SK-N-MC (cell line): ENCODE measurements at regions not wholly inside any gene's neighbourhood (a gene's known extent, or its start where the extent isn't known, plus 50 kb on each side); places are given as distances from the start of the nearest gene placed in this dataset.

Source experiments
- DNase-seq: peaks from one replicate; pipeline ENCODE4 v3.0.0-alpha.2; 2011; ENCODE audit warnings: low read depth, low spot score
- H3K27ac ChIP-seq: fragments of 200-600 bp; sonication (generic); 2 replicates; pipeline ENCODE4 v1.5.1; 2016; ENCODE audit warnings: mixed run types
- H3K36me3 ChIP-seq: fragments of 200-600 bp; sonication (generic); 2 replicates; pipeline ENCODE4 v1.6.1; 2017; ENCODE audit warnings: antibody characterized with exemption, low read length, mixed read lengths; ENCODE audit not compliant: insufficient read depth
- H3K4me3 ChIP-seq: fragments of 200-600 bp; sonication (generic); 2 replicates; pipeline ENCODE4 v1.5.1; 2016
- H3K9ac ChIP-seq: fragments of 200-600 bp; sonication (generic); 2 replicates; pipeline ENCODE4 v1.8.0; 2017; ENCODE audit warnings: mixed run types, mixed read lengths; ENCODE audit not compliant: insufficient read length
- H3K9me3 ChIP-seq: fragments of 200-600 bp; sonication (generic); 2 replicates; pipeline ENCODE4 v1.6.1; 2017; ENCODE audit warnings: low read depth, mild to moderate bottlenecking, antibody characterized with exemption, low read length, moderate library complexity, mixed read lengths
- EZH2 ChIP-seq: fragments of 200-600 bp; sonication (generic); IDR thresholded peaks from one replicate; pipeline ENCODE4 v1.6.1; 2017; ENCODE audit warnings: antibody characterized with exemption
- FOXP2 ChIP-seq: optimal IDR thresholded peaks from 2 replicates; pipeline ENCODE3; 2011; ENCODE audit warnings: mild to moderate bottlenecking, moderate library complexity; ENCODE audit not compliant: insufficient read depth; ENCODE audit errors: extremely low read length, control extremely low read depth
- POLR2AphosphoS5 ChIP-seq: IDR thresholded peaks from 2 replicates; pipeline ENCODE4 v1.6.1; 2012; ENCODE audit warnings: mild to moderate bottlenecking, low read depth, low read length, borderline replicate concordance

DNA sequence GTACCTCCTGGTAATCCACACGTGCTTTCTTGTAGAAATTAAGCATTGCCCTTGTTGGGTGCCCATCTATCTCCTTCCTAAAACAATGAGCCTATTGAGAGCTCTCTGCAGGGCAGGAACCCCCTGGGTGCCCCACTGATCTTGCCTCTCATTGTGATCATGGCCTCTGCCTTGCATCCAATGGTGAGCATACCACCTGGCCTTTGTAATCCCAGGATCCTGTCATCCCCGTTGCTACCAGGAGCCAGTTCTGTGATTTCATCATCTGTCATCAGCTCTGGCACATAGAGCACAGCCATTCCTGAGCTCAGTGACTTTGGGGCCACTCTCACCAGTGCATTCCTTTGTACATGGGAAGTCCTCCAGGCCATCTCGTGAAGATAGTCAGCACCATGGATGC is 381.0 kb upstream of the ID2 start:
- no peaks in the 10 kb centered on the region for H3K9me3 ChIP-seq
- TF ChIP-seq EZH2 (no peak), POLR2AphosphoS5 (no peak), FOXP2 (no peak)

GRCh38 chr2:8303322-8303832 is 378.5 kb upstream of the ID2 start:
- no peak overlapping the region for H3K4me3 ChIP-seq
- H3K36me3 ChIP-seq: no peaks in the 10 kb centered on the region
- H3K27ac ChIP-seq: no peak overlapping the region
- no peaks in the 10 kb centered on the region for H3K9me3 ChIP-seq
- no peak for TF ChIP-seq FOXP2
- no peak for TF ChIP-seq EZH2
- TF ChIP-seq POLR2AphosphoS5: no peak
- no peak for DNase-seq
- H3K9ac ChIP-seq: no peak overlapping the region

More for the DNA sequence above, 381.0 kb upstream of the ID2 start:
- no peak overlapping the region for H3K9ac ChIP-seq
- H3K36me3 ChIP-seq: no peaks in the 10 kb centered on the region
- no peak overlapping the region for H3K4me3 ChIP-seq
- no peak overlapping the region for H3K27ac ChIP-seq
- no peak for DNase-seq

DNA sequence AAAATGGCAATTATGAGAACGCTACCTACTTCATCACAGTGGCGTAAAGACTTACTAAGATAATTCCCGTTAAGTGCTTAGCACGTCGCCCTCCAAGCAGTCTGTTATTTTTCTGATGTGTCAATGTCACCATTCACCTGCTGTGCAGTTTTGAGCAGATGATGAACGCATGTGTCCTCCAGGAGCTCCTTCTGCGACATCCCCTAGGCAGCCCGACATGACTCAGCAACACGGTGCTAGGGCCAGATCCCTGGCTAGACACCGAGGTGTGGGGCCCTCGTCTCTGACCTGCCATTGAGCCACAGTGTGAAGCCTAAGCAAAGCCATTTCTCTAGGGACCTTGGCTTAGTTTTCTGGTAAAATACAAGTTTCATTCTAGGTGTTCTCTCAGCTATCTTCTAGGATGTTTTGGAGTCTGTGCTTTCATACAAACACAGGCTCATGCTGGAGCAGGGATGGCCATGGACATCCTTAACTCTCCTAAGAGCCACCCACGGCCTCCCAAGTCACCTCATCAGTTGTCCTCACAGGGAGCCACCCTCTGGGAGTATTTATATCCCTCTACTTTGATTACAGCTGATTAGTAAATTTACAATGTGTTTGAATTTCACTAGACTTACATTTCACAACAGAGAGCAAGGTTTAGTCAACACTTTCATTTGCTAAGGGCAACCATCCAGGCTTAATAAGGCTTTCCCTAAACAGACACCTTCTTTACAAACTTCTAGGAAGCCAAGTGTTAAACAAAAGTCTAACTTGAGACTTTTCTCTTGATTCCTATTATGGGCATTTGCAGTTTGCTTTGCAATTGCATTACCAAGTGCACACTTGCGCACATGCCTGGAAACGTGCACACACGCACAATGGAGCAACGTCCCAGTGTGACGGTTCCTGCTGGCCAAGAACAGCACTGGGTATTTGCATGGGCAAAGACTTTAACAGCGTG is 376.8 kb upstream of the ID2 start:
- no peaks in the 10 kb centered on the region for H3K36me3 ChIP-seq
- H3K27ac ChIP-seq: no peak overlapping the region
- TF ChIP-seq FOXP2 (no peak), EZH2 (no peak), POLR2AphosphoS5 (no peak)
- H3K9me3 ChIP-seq: no peaks in the 10 kb centered on the region
- no peak overlapping the region for H3K9ac ChIP-seq
- H3K4me3 ChIP-seq: no peak overlapping the region
- no peak for DNase-seq

GRCh38 chr2:8306530-8307351 is 375.1 kb upstream of the ID2 start:
- TF ChIP-seq EZH2: no peak
- TF ChIP-seq FOXP2: no peak
- no peak for TF ChIP-seq POLR2AphosphoS5
- no peaks in the 10 kb centered on the region for H3K36me3 ChIP-seq
- no peak overlapping the region for H3K27ac ChIP-seq
- no peaks in the 10 kb centered on the region for H3K9me3 ChIP-seq
- DNase-seq: no peak
- H3K9ac ChIP-seq: no peak overlapping the region
- no peak overlapping the region for H3K4me3 ChIP-seq

DNA sequence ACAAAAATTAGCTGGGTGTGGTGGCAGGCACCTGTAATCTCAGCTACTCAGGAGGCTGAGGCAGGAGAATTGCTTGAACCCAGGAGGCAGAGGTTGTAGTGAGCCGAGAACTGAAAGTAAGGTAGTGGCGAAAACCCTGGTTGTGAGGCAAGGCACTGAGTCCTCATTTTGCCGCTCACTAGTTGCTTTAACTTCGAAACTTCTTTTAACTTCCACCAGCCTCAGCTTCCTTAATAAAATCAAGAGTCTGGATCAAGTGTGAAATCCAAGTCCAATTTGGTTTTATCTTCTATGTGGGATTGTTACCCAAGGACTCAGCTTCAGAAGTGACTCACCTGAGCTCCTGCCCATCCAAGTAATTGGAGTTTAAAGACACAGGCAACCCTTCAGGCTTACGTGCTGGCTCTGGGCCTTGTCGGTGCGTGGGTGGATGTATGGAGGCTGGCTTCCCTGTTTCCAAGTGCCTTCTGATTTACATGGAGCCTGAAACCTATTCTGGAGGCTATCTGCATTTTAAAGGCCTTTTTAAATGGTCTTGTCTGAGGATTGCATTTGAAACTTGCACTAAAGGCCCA is 374.2 kb upstream of the ID2 start:
- no peak overlapping the region for H3K4me3 ChIP-seq
- DNase-seq: no peak
- no peak overlapping the region for H3K27ac ChIP-seq
- no peaks in the 10 kb centered on the region for H3K9me3 ChIP-seq
- no peaks in the 10 kb centered on the region for H3K36me3 ChIP-seq
- no peak overlapping the region for H3K9ac ChIP-seq
- no peak for TF ChIP-seq POLR2AphosphoS5
- TF ChIP-seq EZH2: no peak
- TF ChIP-seq FOXP2: no peak

DNA sequence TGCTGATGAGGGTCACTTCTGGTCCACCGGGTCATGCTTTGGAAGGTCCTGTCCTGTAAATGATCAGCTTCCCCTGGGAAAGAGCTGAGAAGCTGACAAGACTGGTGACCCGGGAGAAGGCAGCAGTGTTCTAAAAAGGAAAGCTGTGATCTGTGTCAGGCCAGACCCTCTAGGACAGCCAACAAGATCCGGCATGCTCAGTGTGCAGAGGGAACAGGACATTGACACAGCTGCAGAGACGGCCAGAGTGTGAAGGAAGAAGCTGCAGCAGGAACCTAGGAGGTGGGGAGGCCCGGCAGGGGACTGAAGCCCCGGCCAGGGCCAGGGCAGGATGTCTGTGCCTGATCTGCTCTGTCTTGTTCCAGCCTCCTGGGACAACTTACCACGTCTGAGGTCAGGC is 372.7 kb upstream of the ID2 start:
- no peaks in the 10 kb centered on the region for H3K9me3 ChIP-seq
- H3K27ac ChIP-seq: no peak overlapping the region
- DNase-seq: no peak
- no peaks in the 10 kb centered on the region for H3K36me3 ChIP-seq
- no peak overlapping the region for H3K4me3 ChIP-seq
- H3K9ac ChIP-seq: no peak overlapping the region
- no peak for TF ChIP-seq FOXP2
- TF ChIP-seq EZH2: no peak
- TF ChIP-seq POLR2AphosphoS5: no peak

DNA sequence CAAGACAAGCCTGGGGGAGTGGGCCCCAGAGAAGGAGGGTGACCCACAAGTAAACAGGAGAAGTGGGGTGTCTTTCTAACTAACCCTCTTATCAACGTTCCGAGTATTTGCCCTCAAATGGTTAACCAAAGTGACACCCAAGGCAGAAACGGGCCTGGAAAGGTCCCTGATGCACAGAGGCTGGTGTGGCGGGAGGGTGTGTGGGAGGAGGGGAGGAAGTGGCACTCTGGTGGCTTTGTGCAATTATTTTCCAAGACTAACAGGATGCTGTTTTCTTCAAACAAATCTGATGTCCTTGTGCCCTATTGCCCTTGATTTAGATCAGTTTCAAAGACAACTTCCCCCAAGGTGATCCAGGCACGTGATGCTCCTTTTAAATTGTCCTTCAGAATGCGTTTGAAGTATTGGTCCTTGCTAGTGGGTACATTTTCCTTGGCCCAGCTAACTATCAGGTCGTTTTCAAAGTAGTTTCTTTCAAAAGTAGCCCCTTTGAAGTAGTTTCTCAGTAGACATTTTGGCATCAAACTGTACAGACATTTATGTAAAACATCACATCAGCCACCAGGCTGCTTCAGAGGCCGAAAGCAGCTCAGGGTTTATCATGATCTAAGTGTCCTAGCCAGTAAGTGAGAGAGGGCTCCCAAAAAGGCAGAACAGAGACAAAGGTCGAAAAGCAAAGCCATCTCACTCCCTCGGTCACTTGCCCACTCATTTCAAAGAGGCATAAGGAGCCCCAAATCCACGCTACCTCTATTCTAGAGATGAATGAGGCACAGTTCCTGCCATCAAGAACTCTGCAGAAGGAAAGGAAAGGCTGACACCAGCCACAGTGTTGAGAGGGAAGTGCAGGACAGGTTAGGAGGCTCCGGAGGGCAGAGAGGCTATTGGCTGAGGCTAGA is 371.1 kb upstream of the ID2 start:
- no peak for DNase-seq
- Histone ChIP-seq H3K9me3 (no peaks in the 10 kb centered on the region), H3K9ac (no peak overlapping the region), H3K4me3 (no peak overlapping the region), H3K27ac (no peak overlapping the region), H3K36me3 (no peaks in the 10 kb centered on the region)
- no peak for TF ChIP-seq EZH2
- TF ChIP-seq FOXP2: no peak
- no peak for TF ChIP-seq POLR2AphosphoS5

DNA sequence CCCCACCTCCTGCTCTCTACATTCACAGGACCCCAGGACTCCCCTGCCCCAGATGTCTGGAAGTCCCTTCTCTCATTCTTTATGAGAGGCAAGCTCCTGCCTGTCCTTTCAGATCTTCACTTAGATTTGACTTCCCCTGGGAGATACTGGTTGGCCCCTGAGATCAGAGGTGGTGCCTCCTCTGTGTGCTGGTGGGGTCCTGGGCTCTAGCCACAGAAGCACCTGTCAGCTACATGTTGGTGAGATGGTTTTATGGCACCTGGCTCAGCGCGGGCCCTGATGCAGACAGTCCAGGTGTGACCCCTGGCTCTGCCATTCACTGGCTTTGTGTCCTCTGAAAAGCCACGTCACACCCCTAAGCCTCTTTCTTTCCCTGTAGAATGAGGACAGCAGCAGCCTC is 369.6 kb upstream of the ID2 start:
- no peaks in the 10 kb centered on the region for H3K36me3 ChIP-seq
- DNase-seq: no peak
- no peak overlapping the region for H3K4me3 ChIP-seq
- no peak overlapping the region for H3K9ac ChIP-seq
- no peaks in the 10 kb centered on the region for H3K9me3 ChIP-seq
- TF ChIP-seq FOXP2 (no peak), EZH2 (no peak), POLR2AphosphoS5 (no peak)
- no peak overlapping the region for H3K27ac ChIP-seq
